Stimulated activated CD4-positive, alpha-beta T cell treated with anti-CD3 and anti-CD28 coated beads, TNF-alpha, amount 100 ng/mL, for 24 hours (primary cell): ENCODE measurements at regions not wholly inside any gene's neighbourhood (a gene's known extent, or its start where the extent isn't known, plus 50 kb on each side); places are given as distances from the start of the nearest gene placed in this dataset.

Experiments used
- DNase-seq, 3 experiments: peaks; one replicate each; pipeline ENCODE4 v3.0.0-alpha.2; 2020; ENCODE audit warnings: low read depth in 3 of 3

DNA sequence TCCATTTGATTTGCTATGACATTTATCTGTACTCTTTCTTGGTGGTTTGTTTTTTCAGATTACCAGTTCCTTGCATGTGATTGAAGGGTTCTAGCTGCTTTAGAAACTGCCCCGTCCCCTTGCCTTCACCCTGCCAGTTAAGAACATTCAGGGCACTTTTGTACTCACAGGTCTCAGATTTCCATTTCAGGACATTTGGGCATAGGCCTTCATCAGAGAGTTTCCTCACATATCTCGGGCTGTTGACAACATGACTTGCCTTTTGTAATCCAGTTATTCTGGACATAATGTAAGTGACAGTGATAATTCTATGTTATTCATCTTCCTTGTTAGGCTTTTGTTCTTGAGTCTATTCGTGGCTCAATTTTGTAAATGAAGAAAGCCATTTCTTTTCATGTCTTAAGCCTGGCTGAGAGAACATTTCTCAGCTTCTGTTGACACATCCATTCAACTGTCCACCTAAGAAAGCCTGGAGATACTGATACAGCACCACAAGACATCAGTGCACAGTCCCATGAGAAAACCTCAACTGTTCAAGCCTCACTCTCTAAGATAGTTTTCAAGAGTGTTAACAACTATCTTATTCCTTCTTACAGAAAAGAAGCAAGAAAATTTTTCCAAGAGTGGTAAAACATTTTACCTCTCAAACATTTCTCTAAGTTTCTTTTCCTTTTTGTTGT, 209.3 kb upstream of the SGK1 start:
- DNase-seq = no peak

DNA sequence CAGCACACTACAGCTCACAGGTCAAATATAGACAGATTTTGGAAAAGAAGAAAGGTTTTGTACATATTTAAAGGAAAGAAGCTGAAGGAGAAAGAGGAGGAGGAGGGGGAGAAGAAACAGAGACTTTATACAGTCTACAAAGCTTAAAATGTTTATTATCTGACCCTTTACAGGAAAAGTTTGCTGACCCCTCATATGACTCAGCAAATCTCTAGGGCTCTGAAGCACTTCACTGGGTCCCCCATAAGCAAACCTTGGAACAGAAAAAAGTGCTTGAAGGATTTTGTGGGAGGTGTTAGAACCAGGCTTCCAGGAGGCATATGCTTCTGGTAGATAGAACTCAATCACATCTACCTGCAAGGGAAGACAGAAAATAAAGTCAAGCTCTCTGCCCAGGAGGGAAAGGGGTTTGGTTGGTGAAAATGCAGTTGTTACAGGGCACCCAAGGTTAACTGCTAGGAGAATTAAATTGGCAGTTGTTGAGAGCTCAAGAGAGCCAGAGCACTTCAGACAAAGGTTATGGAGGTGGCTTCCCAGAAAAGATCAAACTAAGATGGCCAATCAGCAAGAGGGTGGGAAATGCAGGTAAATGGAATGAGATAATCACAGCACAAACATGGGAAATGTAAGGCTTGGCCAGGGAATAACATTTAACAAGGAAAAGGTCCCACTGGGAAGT, 207.4 kb upstream of the SGK1 start:
- no peak for DNase-seq

DNA sequence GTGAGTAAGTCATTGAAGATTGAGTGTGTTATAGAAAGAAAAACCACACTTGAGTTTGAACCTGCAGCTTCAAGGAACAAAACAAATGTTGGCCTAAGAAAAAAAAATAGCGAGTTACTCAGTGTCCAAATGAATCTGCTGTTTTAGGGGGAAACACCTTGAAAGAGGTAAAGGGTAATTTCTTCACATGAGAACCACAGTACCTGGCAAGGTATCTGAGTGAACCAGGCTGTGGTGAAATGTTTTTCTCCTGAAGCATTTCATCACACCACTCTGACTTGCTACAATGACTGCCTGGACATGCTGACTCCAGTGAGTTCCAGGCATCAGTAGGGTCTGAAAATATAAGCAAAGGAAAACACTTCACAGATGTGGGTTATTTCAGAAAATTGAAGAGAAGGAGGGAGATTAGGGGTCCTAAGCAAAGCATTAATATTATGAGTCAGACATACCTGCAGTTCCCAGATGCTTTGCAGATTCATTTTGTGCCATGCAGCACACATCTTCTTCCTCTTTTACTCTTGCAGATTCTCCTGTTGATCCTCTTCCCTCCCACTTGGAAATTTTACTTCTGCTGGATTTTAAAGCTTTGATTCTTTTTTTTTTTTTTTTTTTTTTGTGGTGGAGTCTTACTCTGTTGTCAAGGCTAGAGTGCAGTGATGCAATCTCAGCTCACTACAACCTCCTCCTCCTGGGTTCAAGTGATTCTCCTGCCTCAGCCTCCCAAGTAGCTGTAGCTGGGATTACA, 206.2 kb upstream of the SGK1 start:
- no peak for DNase-seq

DNA sequence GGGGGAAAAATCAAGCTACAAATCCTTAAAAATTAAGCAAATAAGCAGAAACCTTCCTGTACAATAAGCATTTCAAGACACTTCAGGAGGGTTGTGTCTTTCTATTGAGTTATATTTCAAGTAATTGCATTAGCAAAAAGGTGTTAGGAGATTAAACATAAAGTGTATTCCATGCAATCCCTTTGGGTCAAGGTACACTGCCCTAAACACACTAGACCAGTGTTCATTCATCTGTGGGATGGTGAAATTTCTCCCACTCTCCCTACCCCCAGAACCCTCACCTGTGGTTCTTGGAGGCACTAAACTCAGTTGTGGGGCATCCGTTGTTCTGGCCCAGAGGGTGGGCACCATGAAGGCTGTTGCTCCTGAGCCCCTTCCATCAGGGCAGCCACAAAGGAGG, 205.1 kb upstream of the SGK1 start:
- no peak for DNase-seq

DNA sequence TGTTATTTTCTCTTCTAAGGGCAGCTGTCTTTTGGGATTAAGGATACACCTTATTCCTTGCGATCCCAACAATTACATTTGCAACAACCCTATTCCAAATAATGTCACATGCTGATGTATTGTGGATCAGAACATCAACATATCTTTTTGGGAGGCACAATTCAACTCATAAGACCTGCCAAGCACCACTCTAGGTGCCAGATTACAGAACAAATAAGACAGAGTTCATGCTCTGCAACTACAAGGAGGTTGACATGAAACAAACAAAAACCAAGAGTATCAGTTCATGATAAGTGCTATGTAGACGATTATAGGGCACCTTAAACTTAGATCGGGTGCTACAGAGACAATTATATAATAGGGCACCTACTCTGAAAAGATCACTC, 203.2 kb upstream of the SGK1 start:
- DNase-seq = no peak

DNA sequence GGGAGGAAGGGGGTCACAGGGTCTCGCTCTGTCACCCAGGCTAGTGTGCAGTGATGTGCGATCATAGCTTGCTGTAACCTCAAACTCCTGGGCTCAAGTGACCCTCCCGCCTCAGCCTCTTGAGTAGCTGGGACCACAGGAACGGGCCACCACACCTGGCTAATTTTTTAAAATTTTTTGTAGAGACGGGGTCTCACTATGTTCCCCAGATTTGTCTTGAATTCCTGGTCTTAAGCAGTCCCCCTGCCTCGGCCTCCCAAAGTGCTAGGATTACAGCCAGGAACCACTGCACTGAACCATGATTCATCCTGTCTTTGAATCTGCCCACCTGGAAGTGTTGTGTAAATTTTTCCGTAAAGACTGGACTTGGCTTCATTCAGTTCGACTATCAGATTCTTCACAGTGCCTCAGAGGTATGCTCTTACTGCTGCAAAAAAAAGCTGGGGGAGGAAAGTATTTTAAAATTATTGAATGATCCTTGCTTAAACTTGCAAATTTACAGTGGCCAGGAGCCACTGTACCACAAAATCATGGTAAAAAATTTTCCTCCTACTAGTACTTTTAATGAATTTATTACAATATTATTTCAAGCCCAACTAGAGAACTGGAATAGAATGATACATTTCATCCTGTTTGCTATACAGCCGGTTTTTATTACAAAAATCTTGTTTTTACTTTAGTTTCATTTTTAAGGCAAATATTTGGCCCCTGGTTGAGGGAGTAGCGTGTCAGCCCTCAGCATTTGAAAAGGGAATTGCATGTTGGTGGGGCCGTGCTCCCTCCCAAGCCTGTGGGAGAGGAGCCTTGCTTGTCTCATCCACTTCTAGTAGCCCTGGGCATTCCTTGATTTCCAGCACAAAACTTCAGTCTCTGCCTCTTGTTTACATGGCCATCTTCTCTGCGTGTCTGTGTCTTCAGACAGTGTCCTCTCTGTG, 202.5 kb upstream of the SGK1 start:
- no peak for DNase-seq

DNA sequence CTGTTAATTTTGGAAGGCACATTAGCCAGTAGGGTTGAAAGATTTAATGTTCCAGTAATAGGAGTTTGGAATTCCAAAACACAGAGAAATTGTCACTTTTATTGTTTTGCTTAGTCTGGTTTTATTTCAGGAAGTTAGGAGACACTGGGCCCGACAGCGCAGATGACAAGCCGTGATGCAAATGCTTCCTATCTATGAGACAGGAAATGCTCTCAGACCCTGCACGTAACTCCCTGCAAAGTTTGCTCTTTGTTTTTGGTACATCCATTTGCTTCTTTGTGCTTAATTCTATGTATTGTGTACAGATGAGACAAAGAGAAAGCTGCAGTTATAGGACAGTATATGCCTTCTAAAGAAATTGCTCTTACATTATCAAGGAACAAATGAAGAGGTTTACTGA, 201.6 kb upstream of the SGK1 start:
- DNase-seq = peak in 1 of 3 experiments; percentile 29

DNA sequence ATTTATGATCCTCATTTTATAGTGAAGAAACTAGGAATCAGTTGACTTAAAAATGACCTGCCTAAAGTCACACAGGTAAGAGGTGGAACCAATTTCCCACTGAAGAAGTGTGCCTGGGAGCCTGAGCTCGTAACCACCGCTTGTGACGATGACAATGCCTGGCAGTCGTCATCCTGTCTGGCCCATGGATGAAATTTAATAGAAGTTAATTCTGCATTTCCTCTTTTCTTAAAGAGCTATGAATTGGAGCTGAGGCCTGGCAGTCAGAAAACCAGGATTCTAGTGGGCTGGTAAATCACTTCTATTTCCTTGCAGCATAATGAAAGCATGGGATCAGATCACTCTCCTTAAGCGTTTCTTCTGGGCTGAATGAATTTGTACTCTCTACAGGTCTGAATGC, 200.0 kb upstream of the SGK1 start:
- no peak for DNase-seq

DNA sequence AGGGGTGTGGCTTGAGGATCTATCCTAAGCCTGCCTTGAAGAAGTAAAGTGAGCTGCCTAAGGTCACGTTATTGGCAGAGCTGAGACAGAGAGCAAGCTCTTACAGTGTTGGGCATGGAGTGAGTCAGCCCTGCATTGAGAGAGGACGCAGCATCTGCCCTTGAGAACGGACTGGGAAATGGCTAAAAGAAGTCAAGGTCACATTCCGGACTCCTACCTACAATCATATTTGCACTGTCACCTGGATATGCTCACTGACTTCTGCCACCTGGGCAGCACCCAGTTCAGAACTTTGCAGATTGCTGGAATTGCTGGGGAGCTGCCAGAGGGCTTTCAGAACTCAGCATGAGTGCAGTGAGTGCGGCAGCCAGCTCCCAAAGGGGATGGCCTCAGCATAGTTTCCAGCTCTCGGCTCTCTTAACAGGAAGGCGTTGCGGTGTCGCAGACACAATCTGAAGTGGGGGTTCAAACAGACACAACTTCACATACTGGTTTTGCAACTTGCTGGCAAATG, 199.3 kb upstream of the SGK1 start:
- DNase-seq = no peak

DNA sequence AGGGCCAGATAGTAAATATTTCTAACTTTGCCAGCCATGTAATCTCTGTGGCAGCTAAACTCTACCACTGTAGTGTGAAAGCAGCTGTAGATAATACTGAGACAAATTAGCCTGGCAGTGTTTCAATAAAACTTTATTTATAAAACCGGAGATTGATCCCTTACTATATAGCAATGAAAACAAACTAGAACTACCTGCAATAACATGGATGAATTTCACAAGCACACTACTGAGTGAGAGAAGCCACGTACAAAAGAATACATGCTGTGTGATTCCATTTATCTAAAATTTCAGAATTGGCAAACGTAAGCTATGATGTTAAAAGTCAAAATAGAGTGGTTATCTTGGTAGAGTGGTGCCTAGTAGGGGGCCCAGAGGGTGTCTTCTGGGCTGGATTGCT, 198.7 kb upstream of the SGK1 start:
- no peak for DNase-seq

DNA sequence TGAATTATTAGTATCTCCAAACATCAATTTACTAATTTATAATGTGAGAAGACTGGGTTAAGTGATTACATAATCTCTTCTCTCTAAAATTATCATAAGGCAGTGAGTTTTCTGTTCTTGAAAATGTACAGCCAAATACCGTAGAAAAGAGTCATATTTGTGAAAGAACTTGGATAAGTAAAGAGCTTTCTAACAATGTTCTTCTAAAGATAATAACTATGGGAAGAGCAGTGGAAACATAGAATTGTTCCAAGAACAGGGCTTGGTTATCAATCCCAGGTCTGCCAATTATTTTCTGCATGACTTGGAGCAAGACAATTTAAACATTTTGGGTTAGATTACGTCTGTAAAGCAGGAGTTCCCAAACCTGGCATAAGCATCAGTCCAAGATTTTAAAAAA, 198.1 kb upstream of the SGK1 start:
- DNase-seq = no peak

DNA sequence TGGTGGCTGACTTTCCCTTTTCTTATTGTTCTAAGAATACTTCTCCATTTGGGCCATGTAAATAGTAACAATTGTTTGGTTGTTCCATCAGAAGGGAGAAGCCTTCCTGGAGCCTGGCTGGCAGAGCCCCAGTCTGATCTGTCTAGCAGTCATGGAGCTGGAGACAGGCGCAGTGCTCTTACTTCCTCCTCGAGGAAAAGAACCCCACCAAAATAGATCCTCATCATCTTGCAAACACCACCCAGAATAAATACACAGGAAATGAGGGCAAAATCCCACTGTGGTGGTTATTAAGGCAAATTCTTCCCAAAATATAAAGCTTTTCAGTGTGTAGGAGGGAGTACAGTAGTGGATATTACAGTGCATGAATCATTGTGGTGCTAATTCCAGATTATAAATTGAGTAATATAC, 195.1 kb upstream of the SGK1 start:
- no peak for DNase-seq

DNA sequence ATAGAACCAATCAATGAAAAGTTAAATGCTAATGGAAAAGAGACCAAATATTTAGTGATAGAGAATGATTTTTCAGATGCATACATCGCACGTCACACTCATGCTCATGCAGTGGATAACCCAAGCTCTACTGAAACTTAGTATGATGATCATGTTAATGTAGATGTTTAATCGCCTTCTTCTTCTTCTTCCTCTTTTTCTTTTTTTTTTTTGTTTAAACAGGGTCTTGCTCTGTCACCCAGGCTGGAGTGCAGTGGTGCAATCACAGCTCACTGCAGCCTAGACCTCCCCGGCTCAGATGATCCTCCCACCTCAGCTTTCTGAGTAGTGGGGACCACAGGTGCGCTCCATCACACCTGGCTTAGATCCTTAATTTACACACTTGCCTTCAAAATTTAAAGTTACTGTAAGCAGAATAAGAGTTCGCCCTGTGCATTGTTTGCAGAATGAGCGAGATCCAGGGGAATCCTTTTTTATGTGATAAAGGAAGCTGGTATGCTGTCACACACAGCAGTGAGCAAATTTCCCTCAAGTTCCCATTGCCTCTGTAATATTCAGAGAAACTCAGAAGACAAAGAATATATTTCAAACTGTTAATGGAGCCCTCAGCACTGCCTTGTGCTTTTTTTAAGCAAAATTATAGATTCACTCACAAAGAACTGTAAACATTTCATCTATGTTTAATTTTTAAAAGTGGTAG, 194.2 kb upstream of the SGK1 start:
- no peak for DNase-seq

DNA sequence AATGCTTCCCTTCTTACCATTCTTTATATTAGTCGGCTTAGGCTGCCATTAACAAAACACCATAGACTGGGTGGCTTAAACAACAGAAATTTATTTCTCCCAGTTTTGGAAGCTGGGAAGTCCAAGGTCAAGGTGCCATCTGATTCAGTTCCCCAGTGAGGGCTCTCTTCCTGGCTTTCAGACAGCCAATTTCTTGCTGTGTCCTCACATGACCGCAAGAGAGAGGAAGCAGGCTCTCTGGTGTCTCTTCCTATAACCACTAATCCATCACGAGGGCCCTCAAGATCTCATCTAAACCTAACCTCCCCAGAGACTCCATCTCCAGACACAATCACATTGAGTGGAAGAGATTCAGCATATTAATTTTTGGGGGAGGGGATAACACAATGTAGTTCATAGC, 193.0 kb upstream of the SGK1 start:
- no peak for DNase-seq

DNA sequence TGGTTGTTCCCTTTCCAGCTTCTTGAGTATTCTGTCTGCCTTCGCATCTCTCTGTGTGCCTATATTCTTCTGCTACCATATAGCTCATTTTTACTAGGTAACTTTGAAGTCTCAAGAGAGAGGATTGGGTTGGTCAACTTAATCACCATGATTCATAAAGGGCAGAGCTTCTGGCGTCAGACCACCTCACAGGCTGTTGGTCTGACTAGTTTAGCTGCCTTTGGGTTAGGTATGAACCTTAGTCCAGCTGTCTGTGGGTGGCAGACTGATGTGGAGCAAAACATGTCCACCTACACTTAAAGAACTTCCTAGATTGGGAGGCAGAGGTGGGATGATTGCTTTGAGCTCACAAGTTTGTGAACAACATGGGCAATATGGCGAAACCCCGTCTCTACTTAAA, 192.2 kb upstream of the SGK1 start:
- no peak for DNase-seq

DNA sequence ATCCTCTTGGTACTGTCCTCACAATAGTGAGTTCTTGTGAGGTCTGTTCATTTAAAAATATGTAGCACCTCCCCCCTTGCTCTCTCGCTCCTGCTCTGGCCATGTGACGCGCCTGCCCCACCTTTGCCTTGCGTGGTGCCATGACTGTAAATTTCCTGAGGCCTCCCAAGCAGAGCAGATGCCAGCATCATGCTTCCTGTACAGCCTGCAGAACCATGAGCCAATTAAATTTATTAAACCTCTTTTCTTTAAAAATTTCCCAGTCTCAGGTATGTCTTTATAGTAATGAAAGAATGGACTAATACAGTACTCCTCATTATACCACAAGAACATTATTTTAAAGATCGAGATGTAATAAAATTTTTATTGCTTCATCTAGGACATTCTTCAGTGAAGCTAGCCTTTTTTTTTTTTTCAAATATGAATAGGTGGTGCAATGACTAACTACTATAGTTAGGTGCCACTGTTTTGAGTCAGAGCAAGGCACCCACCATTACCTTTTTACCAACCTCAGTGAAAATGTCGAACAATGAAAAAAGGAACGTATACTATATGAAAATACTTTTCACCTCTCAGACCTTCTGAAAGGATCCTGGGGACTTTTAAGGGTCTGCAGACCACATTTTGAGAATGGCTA, 191.1 kb upstream of the SGK1 start:
- DNase-seq = no peak

DNA sequence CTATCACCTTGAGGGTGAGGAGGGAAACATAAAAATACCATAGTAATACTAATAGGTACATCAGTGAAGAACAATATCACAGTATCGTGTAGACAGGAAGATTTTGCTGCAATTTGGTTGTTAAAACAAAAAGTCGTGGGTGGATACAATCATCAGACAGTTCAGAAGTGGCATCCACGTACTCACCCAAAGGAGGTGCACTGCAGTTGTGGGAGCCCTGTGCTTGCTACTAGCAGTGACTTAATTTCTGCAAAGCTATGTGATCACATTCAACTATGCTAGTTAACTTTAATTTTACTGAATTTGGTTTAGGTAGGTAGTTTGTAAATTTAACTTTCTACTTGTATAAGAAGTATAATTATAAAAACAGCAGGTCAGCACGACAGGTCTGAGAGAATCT, 188.2 kb upstream of the SGK1 start:
- DNase-seq = no peak

DNA sequence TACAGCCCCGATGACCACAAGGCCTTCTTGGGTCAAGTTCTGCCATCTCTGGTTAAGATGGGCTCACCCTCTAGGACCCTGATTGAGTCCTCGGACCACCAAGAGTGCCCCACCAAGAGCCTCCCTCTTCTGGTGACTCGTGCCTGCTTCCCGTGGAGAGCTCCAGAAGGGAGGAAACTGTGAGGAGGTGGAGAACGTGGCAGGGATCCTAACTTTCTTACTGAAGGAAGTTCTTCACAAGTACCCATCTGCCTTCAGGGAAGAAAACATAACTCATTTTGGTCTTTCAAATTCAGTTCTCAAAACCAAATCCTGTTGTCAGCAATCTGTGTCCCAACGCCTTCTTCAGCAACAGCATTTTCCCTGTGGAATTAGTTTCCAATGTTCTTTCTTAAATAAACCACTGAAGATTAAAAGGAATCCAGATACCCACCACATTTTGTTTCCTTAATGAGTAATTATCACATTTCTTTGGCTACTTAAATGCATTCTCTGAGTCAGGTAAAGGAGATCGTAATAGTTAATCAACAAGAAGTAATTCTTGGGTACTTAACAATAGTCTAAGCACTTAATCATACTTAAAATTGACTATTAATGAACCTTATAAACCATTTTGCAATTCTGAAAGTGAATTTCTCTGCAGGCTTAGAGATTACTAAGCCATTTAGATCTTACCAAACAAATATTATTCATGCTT, 185.8 kb upstream of the SGK1 start:
- DNase-seq = no peak

DNA sequence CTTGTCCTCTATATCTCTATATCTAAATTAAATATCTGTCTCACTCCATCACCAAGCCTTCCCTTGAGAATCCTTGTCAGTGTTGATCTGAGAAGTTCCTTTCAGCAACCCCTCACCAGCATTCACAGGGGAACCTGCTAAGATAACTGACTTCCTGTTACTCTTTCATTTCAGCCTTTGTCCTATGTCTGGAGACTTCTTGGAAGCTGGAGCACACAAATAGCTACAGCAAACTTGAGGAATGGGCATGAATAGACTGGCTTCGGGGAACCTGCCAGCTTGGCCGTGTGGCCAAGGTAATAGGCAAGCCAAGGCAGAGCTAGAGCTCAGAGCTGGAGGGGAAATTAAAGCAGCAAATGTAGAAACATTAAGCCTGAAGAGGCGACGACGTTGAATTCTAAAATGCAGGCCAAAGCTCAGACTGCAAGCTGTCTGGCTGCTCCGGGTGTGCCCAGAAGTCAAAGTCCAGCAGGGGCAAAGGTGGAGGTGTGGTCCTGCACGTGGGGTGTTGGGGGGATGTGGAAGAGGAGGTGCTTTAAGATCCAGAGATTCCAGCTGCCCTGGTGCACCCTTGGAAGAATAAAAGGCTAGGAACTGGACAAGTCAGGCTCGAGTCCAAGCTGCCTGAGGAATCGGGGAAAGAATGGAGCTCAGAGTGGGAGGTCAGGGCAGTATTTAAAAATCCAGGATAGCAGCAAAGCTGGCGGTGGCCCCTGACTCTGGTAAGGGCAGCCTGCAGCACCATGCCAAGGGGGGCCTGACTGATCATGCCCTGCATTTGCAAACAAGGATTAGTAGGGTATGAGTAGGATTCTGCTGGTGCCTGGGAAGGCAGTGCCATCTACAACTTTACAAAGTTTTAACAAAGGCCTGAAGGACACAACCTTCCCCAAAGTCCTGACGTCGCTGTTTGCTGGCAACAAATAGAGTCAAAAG, 185.0 kb upstream of the SGK1 start:
- DNase-seq = no peak
